B cell (primary cell): ENCODE measurements at regions not wholly inside any gene's neighbourhood (a gene's known extent, or its start where the extent isn't known, plus 50 kb on each side); places are given as distances from the start of the nearest gene placed in this dataset.

ENCODE experiments used
- ATAC-seq: fragments of 200-7000 bp; cut with Tn5 transposase; one replicate; pipeline ENCODE4 v1.10.0; 2021; ENCODE audit warnings: low read depth, mild to moderate bottlenecking, moderate number of reproducible peaks, moderate library complexity
- CTCF ChIA-PET: fragments of 350-600 bp; sonication (Branson Sonifier 250); formaldehyde crosslinking; loops from one replicate; lab custom pipeline; 2021; ENCODE audit warnings: antibody characterized with exemption, inconsistent platforms; lab: Charles Lee
- POLR2A ChIA-PET: fragments of 350-600 bp; sonication (Branson Sonifier 250); formaldehyde crosslinking; loops from one replicate; lab custom pipeline; 2021; ENCODE audit warnings: antibody characterized with exemption; lab: Charles Lee
- DNase-seq: peaks from one replicate; pipeline ENCODE4 v3.0.0; 2013
- H2AFZ ChIP-seq: 2 replicates; pipeline ENCODE4 v1.6.1; 2012; ENCODE audit warnings: mild to moderate bottlenecking, low read depth, low read length; ENCODE audit not compliant: insufficient read depth, poor library complexity, severe bottlenecking
- H3K27ac ChIP-seq, 2 donors: 1 replicate in 1 of 2; 2 replicates in 1 of 2; pipeline ENCODE4 v1.5.1; 2012 to 2013; ENCODE audit warnings: low read length in 2 of 2, mild to moderate bottlenecking in 2 of 2, moderate library complexity in 1 of 2
- H3K27me3 ChIP-seq, 4 experiments: fragments of 200-600 bp in 1 of 4; sonication (generic) in 1 of 4; replicated peaks in 1 of 4; 1 replicate in 2 of 4; 2 replicates in 2 of 4; pipeline versions ENCODE4 v1.6.1 to v1.7.0; 2013 to 2016; ENCODE audit warnings: low read length in 3 of 4, mild to moderate bottlenecking in 2 of 4, mixed read lengths in 1 of 4, moderate library complexity in 1 of 4; ENCODE audit not compliant: insufficient read depth in 4 of 4, control insufficient read depth in 3 of 4; ENCODE audit errors: control extremely low read depth in 1 of 4
- H3K36me3 ChIP-seq, 2 experiments: replicated peaks in 1 of 2; 1 replicate in 1 of 2; 2 replicates in 1 of 2; pipeline versions ENCODE4 v1.6.1 to v1.7.1; 2013; ENCODE audit warnings: low read length in 1 of 2; ENCODE audit not compliant: insufficient read depth in 2 of 2, control insufficient read depth in 1 of 2; ENCODE audit errors: control extremely low read depth in 1 of 2, extremely low read depth in 1 of 2
- H3K4me1 ChIP-seq, 2 donors: fragments of 200-600 bp in 1 of 2; sonication (generic) in 1 of 2; 1 replicate in 1 of 2; 2 replicates in 1 of 2; pipeline versions ENCODE4 v1.5.1 to v1.6.1; 2013 to 2017; ENCODE audit warnings: low read length in 2 of 2; ENCODE audit not compliant: control insufficient read depth in 2 of 2, insufficient read depth in 2 of 2
- H3K4me2 ChIP-seq: replicated peaks from 2 replicates; pipeline ENCODE3; 2012; ENCODE audit warnings: mild to moderate bottlenecking, low read depth, low read length; ENCODE audit not compliant: poor library complexity, severe bottlenecking
- H3K4me3 ChIP-seq, 5 experiments: fragments of 200-600 bp in 1 of 5; sonication (generic) in 1 of 5; 1 replicate in 3 of 5; 2 replicates in 2 of 5; pipeline versions ENCODE4 v1.5.1 to v1.7.0; 2011 to 2016; ENCODE audit warnings: low read length in 4 of 5, mild to moderate bottlenecking in 4 of 5, low read depth in 2 of 5, control low read depth in 1 of 5, moderate library complexity in 1 of 5; ENCODE audit not compliant: insufficient read depth in 1 of 5; ENCODE audit errors: control extremely low read depth in 1 of 5, extremely low read depth in 1 of 5
- H3K79me2 ChIP-seq: fragments of 200-600 bp; sonication (generic); one replicate; pipeline ENCODE4 v1.6.0; 2016; ENCODE audit warnings: low read length; ENCODE audit not compliant: control insufficient read depth, insufficient read depth
- H3K9ac ChIP-seq: fragments of 200-600 bp; sonication (generic); 2 replicates; pipeline ENCODE4 v1.6.1; 2017; ENCODE audit warnings: mild to moderate bottlenecking, low read length, moderate library complexity
- H3K9me3 ChIP-seq, 3 donors: one replicate each; pipeline versions ENCODE4 v1.6.1 to v1.7.1; 2013; ENCODE audit warnings: low read length in 2 of 3; ENCODE audit not compliant: control insufficient read depth in 2 of 3, insufficient read depth in 1 of 3; ENCODE audit errors: control extremely low read depth in 1 of 3
- H4K20me1 ChIP-seq: 2 replicates; pipeline ENCODE4 v1.6.0; 2012; ENCODE audit warnings: mild to moderate bottlenecking, low read length; ENCODE audit not compliant: insufficient read depth, control insufficient read depth, poor library complexity, severe bottlenecking
- H3K27ac Mint-ChIP-seq: one replicate; pipeline ENCODE4 v1.8.0; 2021; ENCODE audit warnings: mixed read lengths
- H3K27me3 Mint-ChIP-seq: one replicate; pipeline ENCODE4 v1.8.0; 2021; ENCODE audit warnings: mixed read lengths
- H3K4me1 Mint-ChIP-seq: one replicate; pipeline ENCODE4 v1.8.0; 2021; ENCODE audit warnings: mixed read lengths
- H3K4me3 Mint-ChIP-seq: one replicate; pipeline ENCODE4 v1.8.0; 2021; ENCODE audit warnings: mixed read lengths
- H3K9me3 Mint-ChIP-seq: one replicate; pipeline ENCODE4 v1.8.0; 2022; ENCODE audit warnings: mixed read lengths; ENCODE audit not compliant: insufficient read depth
- EZH2 ChIP-seq: IDR thresholded peaks from 2 replicates; pipeline ENCODE4 v1.6.1; 2012; ENCODE audit warnings: borderline replicate concordance, low read depth, mild to moderate bottlenecking, moderate library complexity, low read length; ENCODE audit not compliant: insufficient read depth, poor library complexity, severe bottlenecking
- WGBS: methylation state at CpG from one replicate; pipeline ENCODE4 v1.1.5; 2013; ENCODE audit warnings: missing lambda C conversion rate; ENCODE audit not compliant: insufficient coverage; 5-methylcytosine and 5-hydroxymethylcytosine counted together
- intact Hi-C: fragments of 100-400 bp; cut with micrococcal nuclease; formaldehyde crosslinking; loops from one replicate; pipeline ENCODE4 v1.10.0; 2022
- TF ChIP-seq, protein P1 (sequence below): fragments of 200-600 bp; IDR thresholded peaks from one replicate; pipeline ENCODE4 v1.8.0; 2022; ENCODE audit warnings: antibody characterized with exemption, mild to moderate bottlenecking

DNA sequence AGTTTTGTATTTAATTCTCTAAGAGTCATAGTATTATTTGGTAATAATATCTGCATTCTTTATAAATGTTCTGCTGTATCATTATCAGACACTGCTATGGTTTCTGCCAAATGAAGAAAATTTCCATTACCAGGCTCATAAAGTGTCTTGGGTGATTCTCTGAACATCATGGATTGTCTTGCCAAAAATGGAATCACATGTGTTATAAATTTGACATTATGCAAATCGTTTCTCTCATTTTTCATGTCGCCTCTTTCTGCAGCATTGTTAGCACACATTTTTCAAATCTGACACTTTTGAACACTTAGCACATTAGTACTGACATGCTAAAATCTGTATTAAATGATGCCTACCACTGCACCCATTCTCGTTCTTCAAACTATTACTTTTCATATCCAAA, 74.2 kb upstream of the NEK7 start:
- H3K4me2 ChIP-seq, result no peak overlapping the region

DNA sequence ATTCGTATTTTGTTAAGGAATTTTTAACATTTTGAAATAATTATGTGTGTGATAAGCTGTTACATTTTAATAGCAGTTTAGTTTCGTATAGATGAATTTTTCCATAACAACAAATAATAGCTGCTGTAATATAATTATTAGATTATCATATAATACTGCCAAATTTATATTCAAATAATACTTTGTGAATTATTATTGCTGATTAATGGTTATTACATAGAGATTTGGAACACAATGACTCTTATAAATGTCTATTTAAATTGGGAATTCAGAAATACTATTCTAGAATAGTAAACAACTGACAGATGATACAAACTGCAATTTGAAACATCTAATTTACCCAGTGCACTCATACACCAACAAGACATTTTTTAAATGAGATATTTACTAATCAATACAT, 73.2 kb upstream of the NEK7 start:
- H3K4me1 ChIP-seq, result no peaks in the 10 kb centered on the region
- no peak overlapping the region for H3K27ac ChIP-seq
- Mint-ChIP-seq H3K9me3 (no peaks in the 10 kb centered on the region), H3K4me3 (no peak overlapping the region), H3K27ac (no peak overlapping the region), H3K27me3 (peaks cover 7% of the 10 kb centered on the region), H3K4me1 (no peaks in the 10 kb centered on the region)
- H3K9me3 ChIP-seq, result peaks cover 0 to 3% (median 0%) of the 10 kb centered on the region in 3 donors
- TF ChIP-seq EZH2, result no peak
- TF ChIP-seq, protein P1, sequence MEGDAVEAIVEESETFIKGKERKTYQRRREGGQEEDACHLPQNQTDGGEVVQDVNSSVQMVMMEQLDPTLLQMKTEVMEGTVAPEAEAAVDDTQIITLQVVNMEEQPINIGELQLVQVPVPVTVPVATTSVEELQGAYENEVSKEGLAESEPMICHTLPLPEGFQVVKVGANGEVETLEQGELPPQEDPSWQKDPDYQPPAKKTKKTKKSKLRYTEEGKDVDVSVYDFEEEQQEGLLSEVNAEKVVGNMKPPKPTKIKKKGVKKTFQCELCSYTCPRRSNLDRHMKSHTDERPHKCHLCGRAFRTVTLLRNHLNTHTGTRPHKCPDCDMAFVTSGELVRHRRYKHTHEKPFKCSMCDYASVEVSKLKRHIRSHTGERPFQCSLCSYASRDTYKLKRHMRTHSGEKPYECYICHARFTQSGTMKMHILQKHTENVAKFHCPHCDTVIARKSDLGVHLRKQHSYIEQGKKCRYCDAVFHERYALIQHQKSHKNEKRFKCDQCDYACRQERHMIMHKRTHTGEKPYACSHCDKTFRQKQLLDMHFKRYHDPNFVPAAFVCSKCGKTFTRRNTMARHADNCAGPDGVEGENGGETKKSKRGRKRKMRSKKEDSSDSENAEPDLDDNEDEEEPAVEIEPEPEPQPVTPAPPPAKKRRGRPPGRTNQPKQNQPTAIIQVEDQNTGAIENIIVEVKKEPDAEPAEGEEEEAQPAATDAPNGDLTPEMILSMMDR, result no peak
- ATAC-seq (no peak), DNase-seq (no peak)
- intact Hi-C loops, result no loop called here
- H3K79me2 ChIP-seq, result no peaks in the 10 kb centered on the region
- no CpG with 5 or more reads among the region's 2 CpGs for WGBS
- H3K36me3 ChIP-seq, result no peaks in the 10 kb centered on the region
- H3K4me2 ChIP-seq, result no peak overlapping the region
- H3K9ac ChIP-seq, result no peak overlapping the region
- no peak overlapping the region for H3K4me3 ChIP-seq
- H2AFZ ChIP-seq, result no peak overlapping the region
- no peaks in the 10 kb centered on the region for H3K27me3 ChIP-seq
- ChIA-PET POLR2A (no interaction called here), CTCF (no interaction called here)
- no peaks in the 10 kb centered on the region for H4K20me1 ChIP-seq

More for the DNA sequence above, 74.2 kb upstream of the NEK7 start:
- Histone ChIP-seq H2AFZ (no peak overlapping the region), H3K27ac (no peak overlapping the region), H3K4me3 (no peak overlapping the region), H3K36me3 (no peaks in the 10 kb centered on the region), H3K79me2 (no peaks in the 10 kb centered on the region), H4K20me1 (no peaks in the 10 kb centered on the region), H3K4me1 (no peaks in the 10 kb centered on the region), H3K9ac (no peak overlapping the region), H3K9me3 (peaks cover 0 to 3% (median 0%) of the 10 kb centered on the region in 3 donors), H3K27me3 (no peaks in the 10 kb centered on the region)
- Mint-ChIP-seq H3K9me3 (no peaks in the 10 kb centered on the region), H3K27ac (no peak overlapping the region), H3K4me3 (no peak overlapping the region), H3K27me3 (peaks cover 7% of the 10 kb centered on the region), H3K4me1 (no peaks in the 10 kb centered on the region)
- intact Hi-C loops, result no loop called here
- ChIA-PET POLR2A (no interaction called here), CTCF (no interaction called here)
- DNase-seq (no peak), ATAC-seq (no peak)
- WGBS, result 100% methylated on average over 1 of the region's 3 CpGs
- TF ChIP-seq EZH2, result no peak
- TF ChIP-seq, protein P1, result no peak
